H9 (cell line): ENCODE measurements at regions not wholly inside any gene's neighbourhood (a gene's known extent, or its start where the extent isn't known, plus 50 kb on each side); places are given as distances from the start of the nearest gene placed in this dataset.

Experiments used
- DNase-seq: peaks from one replicate; pipeline ENCODE4 v3.0.0-alpha.2; 2017
- H2AFZ ChIP-seq: one replicate; pipeline ENCODE4 v1.6.1; 2013; ENCODE audit warnings: mild to moderate bottlenecking, low read length, control low read depth, moderate library complexity
- H2AK5ac ChIP-seq: 2 replicates; pipeline ENCODE4 v1.6.1; 2013; ENCODE audit warnings: low read length, control low read depth, mixed read lengths; ENCODE audit not compliant: insufficient read length
- H2BK120ac ChIP-seq: one replicate; pipeline ENCODE4 v1.6.1; 2013; ENCODE audit warnings: low read depth, mild to moderate bottlenecking, low read length, control low read depth, inconsistent platforms; ENCODE audit not compliant: poor library complexity, severe bottlenecking
- H2BK12ac ChIP-seq: 2 replicates; pipeline ENCODE4 v1.6.1; 2013; ENCODE audit warnings: low read length, control low read depth, mixed read lengths, low read depth; ENCODE audit not compliant: insufficient read length
- H2BK15ac ChIP-seq: 2 replicates; pipeline ENCODE4 v1.6.1; 2013; ENCODE audit warnings: low read depth, low read length, control low read depth
- H2BK20ac ChIP-seq: one replicate; pipeline ENCODE4 v1.6.1; 2013; ENCODE audit warnings: low read depth, mild to moderate bottlenecking, low read length, control low read depth, inconsistent platforms; ENCODE audit not compliant: poor library complexity, severe bottlenecking
- H2BK5ac ChIP-seq: 2 replicates; pipeline ENCODE4 v1.6.1; 2013; ENCODE audit warnings: low read length, control low read depth, mixed read lengths; ENCODE audit not compliant: insufficient read length
- H3K14ac ChIP-seq: 2 replicates; pipeline ENCODE4 v1.6.1; 2013; ENCODE audit warnings: low read length, control low read depth; ENCODE audit not compliant: insufficient read depth
- H3K18ac ChIP-seq: 2 replicates; pipeline ENCODE4 v1.6.1; 2013; ENCODE audit warnings: low read depth, mild to moderate bottlenecking, mixed read lengths, low read length, control low read depth; ENCODE audit not compliant: insufficient read length
- H3K23ac ChIP-seq: 2 replicates; pipeline ENCODE4 v1.6.1; 2013; ENCODE audit warnings: low read length, control low read depth, mixed read lengths, low read depth; ENCODE audit not compliant: insufficient read length
- H3K23me2 ChIP-seq: 2 replicates; pipeline ENCODE4 v1.6.1; 2013; ENCODE audit warnings: low read depth, mild to moderate bottlenecking, mixed read lengths, low read length, control low read depth; ENCODE audit not compliant: insufficient read length, poor library complexity, severe bottlenecking
- H3K27ac ChIP-seq: 2 replicates; pipeline ENCODE4 v1.5.1; 2013; ENCODE audit warnings: low read length, control low read depth, mixed read lengths, low read depth; ENCODE audit not compliant: insufficient read length
- H3K27me3 ChIP-seq: 2 replicates; pipeline ENCODE4 v1.6.1; 2013; ENCODE audit warnings: low read length, control low read depth, inconsistent platforms; ENCODE audit not compliant: insufficient read depth
- H3K4ac ChIP-seq: 2 replicates; pipeline ENCODE4 v1.6.1; 2013; ENCODE audit warnings: low read depth, mild to moderate bottlenecking, control low read depth, inconsistent platforms, low read length, moderate library complexity
- H3K4me1 ChIP-seq: 2 replicates; pipeline ENCODE4 v1.6.1; 2013; ENCODE audit warnings: low read length, control low read depth, inconsistent platforms; ENCODE audit not compliant: insufficient read depth
- H3K4me2 ChIP-seq: 2 replicates; pipeline ENCODE4 v1.6.1; 2013; ENCODE audit warnings: low read length, control low read depth, mixed read lengths; ENCODE audit not compliant: insufficient read length, insufficient read depth
- H3K56ac ChIP-seq: 2 replicates; pipeline ENCODE4 v1.6.1; 2013; ENCODE audit warnings: low read depth, mild to moderate bottlenecking, mixed read lengths, low read length, control low read depth; ENCODE audit not compliant: insufficient read length
- H3K79me1 ChIP-seq: 2 replicates; pipeline ENCODE4 v1.6.1; 2013; ENCODE audit warnings: low read depth, mild to moderate bottlenecking, moderate library complexity, low read length, control low read depth, inconsistent platforms; ENCODE audit not compliant: insufficient read depth, poor library complexity, severe bottlenecking
- H3K79me2 ChIP-seq: 2 replicates; pipeline ENCODE4 v1.6.1; 2013; ENCODE audit warnings: low read length, control low read depth, inconsistent platforms; ENCODE audit not compliant: insufficient read depth
- H3K9ac ChIP-seq: 2 replicates; pipeline ENCODE4 v1.6.1; 2013; ENCODE audit warnings: low read length, control low read depth, mixed read lengths; ENCODE audit not compliant: insufficient read length; ENCODE audit errors: extremely low read depth
- H3K9me3 ChIP-seq: one replicate; pipeline ENCODE4 v1.6.1; 2013; ENCODE audit warnings: low read depth, low read length, inconsistent platforms; ENCODE audit not compliant: control insufficient read depth
- H3T11ph ChIP-seq: one replicate; pipeline ENCODE4 v1.6.1; 2013; ENCODE audit warnings: mild to moderate bottlenecking, low read length, control low read depth, inconsistent platforms
- H4K20me1 ChIP-seq: one replicate; pipeline ENCODE4 v1.6.1; 2013; ENCODE audit not compliant: control insufficient read depth, insufficient read length, insufficient read depth
- H4K5ac ChIP-seq: 2 replicates; pipeline ENCODE4 v1.6.1; 2013; ENCODE audit warnings: low read depth, mild to moderate bottlenecking, mixed read lengths, low read length, control low read depth; ENCODE audit not compliant: insufficient read length
- H4K8ac ChIP-seq: replicated peaks from 2 replicates; pipeline ENCODE4 v1.6.1; 2013; ENCODE audit warnings: low read length, control low read depth, mixed read lengths, low read depth; ENCODE audit not compliant: insufficient read length
- H4K91ac ChIP-seq: 2 replicates; pipeline ENCODE4 v1.6.1; 2013; ENCODE audit warnings: low read depth, mild to moderate bottlenecking, moderate library complexity, mixed read lengths, low read length, control low read depth; ENCODE audit not compliant: insufficient read length
- H3K27ac Mint-ChIP-seq, 3 experiments: 2 replicates in 2 of 3; 3 replicates in 1 of 3; pipeline ENCODE4 v1.8.0; 2020 to 2021; ENCODE audit warnings: mixed read lengths in 3 of 3, mild to moderate bottlenecking in 1 of 3, moderate library complexity in 1 of 3
- H3K27me3 Mint-ChIP-seq: 2 replicates; pipeline ENCODE4 v1.8.0; 2021; ENCODE audit warnings: low read depth, mild to moderate bottlenecking, moderate library complexity, mixed read lengths
- H3K36me3 Mint-ChIP-seq, 3 experiments: 2 replicates in 2 of 3; 3 replicates in 1 of 3; pipeline ENCODE4 v1.8.0; 2020 to 2021; ENCODE audit warnings: low read depth in 3 of 3, mixed read lengths in 3 of 3; ENCODE audit not compliant: insufficient read depth in 1 of 3
- H3K4me1 Mint-ChIP-seq, 2 experiments: 2 replicates each; pipeline ENCODE4 v1.8.0; 2020; ENCODE audit warnings: mixed read lengths in 2 of 2
- H3K4me3 Mint-ChIP-seq, 2 experiments: 2 replicates in 1 of 2; 3 replicates in 1 of 2; pipeline ENCODE4 v1.8.0; 2020 to 2021; ENCODE audit warnings: mild to moderate bottlenecking in 2 of 2, mixed read lengths in 2 of 2, moderate library complexity in 1 of 2
- H3K9me3 Mint-ChIP-seq, 2 experiments: 2 replicates in 1 of 2; 3 replicates in 1 of 2; pipeline ENCODE4 v1.8.0; 2020; ENCODE audit warnings: mild to moderate bottlenecking in 2 of 2, mixed read lengths in 2 of 2, moderate library complexity in 1 of 2
- CTCF ChIP-seq: fragments of 200-600 bp; sonication (generic); conservative IDR thresholded peaks from 3 replicates; pipeline ENCODE4 v1.8.0; 2021; ENCODE audit warnings: antibody characterized with exemption, mild to moderate bottlenecking
- WGBS: extraction: QIAGEN DNeasy Blood & Tissue Kit; methylation state at CpG from one replicate; pipeline ENCODE4 v1.1.7; 2013; ENCODE audit warnings: missing lambda C conversion rate, low lambda C conversion rate, mixed read lengths; ENCODE audit not compliant: insufficient read length; ENCODE audit errors: extremely low coverage; 5-methylcytosine and 5-hydroxymethylcytosine counted together

GRCh38 chrX:84611843-84612636 lies 109.8 kb upstream of the HDX start:
- Histone ChIP-seq H2AFZ (no peak overlapping the region), H3K9ac (no peak overlapping the region), H3K4me1 (no peaks in the 10 kb centered on the region), H2BK120ac (no peak overlapping the region), H3K4me2 (no peak overlapping the region), H4K8ac (no peak overlapping the region), H2BK20ac (no peak overlapping the region), H3K79me1 (no peaks in the 10 kb centered on the region), H3K79me2 (no peaks in the 10 kb centered on the region), H4K91ac (no peak overlapping the region), H2BK12ac (no peak overlapping the region), H3K27ac (no peak overlapping the region), H3K23me2 (no peaks in the 10 kb centered on the region), H2BK5ac (no peak overlapping the region), H3T11ph (no peak overlapping the region), H4K5ac (no peak overlapping the region), H3K27me3 (no peaks in the 10 kb centered on the region), H3K9me3 (no peaks in the 10 kb centered on the region), H3K14ac (no peak overlapping the region), H2BK15ac (no peak overlapping the region), H3K23ac (no peak overlapping the region), H4K20me1 (no peaks in the 10 kb centered on the region), H3K18ac (no peak overlapping the region), H3K56ac (no peak overlapping the region), H3K4ac (no peak overlapping the region), H2AK5ac (no peak overlapping the region)
- Mint-ChIP-seq H3K36me3 (peaks cover 0 to 3% (median 0%) of the 10 kb centered on the region in 3 experiments; a peak in 4 of 7 replicates), H3K4me3 (no peak overlapping the region), H3K4me1 (no peaks in the 10 kb centered on the region), H3K9me3 (peaks cover 33 to 56% of the 10 kb centered on the region in 2 experiments), H3K27ac (no peak overlapping the region), H3K27me3 (no peaks in the 10 kb centered on the region)
- no peak for DNase-seq
- no peak for TF ChIP-seq CTCF
- WGBS: no CpG with 5 or more reads among the region's 3 CpGs
